ENCODE measurements at regions not wholly inside any gene's neighbourhood (a gene's known extent, or its start where the extent isn't known, plus 50 kb on each side); places are given as distances from the start of the nearest gene placed in this dataset.

DNA sequence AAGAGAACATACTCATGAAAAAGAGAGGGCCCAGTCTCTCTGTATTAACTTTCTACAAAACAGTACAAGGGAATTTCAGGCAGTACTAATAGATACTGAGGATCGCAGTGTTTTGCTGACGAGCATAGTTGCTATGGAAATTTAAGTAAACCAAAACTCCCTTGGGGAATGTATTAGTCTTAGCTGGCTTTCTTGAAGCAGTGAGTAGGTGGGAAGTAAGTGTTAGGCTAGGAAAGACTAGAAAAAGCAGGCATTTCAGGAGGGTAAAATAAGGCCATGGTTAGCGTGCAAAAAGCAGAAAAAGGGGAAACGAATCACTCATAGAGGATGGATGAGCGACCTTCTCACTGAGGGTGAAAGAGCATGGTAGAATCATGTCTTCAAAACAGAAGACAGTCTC is 84.3 kb upstream of the ACTBL2 start:
- Histone ChIP-seq H3K36me3 (replicated peaks in 1 of 2; ENCODE audit: insufficient read depth in 1 of 2, low read depth in 2 of 2) (no peaks in the 10 kb centered on the region), H3K4me3 (no peak overlapping the region), H3K27me3 (no peaks in the 10 kb centered on the region), H3K4me1 (no peaks in the 10 kb centered on the region), H3K27ac (no peak overlapping the region), H3K9me3 (no peaks in the 10 kb centered on the region)
- TF ChIP-seq, protein P1, sequence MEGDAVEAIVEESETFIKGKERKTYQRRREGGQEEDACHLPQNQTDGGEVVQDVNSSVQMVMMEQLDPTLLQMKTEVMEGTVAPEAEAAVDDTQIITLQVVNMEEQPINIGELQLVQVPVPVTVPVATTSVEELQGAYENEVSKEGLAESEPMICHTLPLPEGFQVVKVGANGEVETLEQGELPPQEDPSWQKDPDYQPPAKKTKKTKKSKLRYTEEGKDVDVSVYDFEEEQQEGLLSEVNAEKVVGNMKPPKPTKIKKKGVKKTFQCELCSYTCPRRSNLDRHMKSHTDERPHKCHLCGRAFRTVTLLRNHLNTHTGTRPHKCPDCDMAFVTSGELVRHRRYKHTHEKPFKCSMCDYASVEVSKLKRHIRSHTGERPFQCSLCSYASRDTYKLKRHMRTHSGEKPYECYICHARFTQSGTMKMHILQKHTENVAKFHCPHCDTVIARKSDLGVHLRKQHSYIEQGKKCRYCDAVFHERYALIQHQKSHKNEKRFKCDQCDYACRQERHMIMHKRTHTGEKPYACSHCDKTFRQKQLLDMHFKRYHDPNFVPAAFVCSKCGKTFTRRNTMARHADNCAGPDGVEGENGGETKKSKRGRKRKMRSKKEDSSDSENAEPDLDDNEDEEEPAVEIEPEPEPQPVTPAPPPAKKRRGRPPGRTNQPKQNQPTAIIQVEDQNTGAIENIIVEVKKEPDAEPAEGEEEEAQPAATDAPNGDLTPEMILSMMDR (IDR thresholded peaks at IDR 0.05) = no peak
- no peak for TF ChIP-seq POLR2A (IDR thresholded peaks at IDR 0.05)
- intact Hi-C loops (cut with DNase I) = no loop called here
- DNase-seq (no peak), ATAC-seq (peak; percentile 27)
- 82 to 90% methylated on average over 5 of the region's 5 CpGs for WGBS, 2 donors

GRCh38 chr5:57561231-57561842 is 78.7 kb upstream of the ACTBL2 start:
- intact Hi-C loops (cut with DNase I) = no loop called here
- DNase-seq = no peak
- 67 to 74% methylated on average over 3 of the region's 3 CpGs for WGBS, 2 donors

DNA sequence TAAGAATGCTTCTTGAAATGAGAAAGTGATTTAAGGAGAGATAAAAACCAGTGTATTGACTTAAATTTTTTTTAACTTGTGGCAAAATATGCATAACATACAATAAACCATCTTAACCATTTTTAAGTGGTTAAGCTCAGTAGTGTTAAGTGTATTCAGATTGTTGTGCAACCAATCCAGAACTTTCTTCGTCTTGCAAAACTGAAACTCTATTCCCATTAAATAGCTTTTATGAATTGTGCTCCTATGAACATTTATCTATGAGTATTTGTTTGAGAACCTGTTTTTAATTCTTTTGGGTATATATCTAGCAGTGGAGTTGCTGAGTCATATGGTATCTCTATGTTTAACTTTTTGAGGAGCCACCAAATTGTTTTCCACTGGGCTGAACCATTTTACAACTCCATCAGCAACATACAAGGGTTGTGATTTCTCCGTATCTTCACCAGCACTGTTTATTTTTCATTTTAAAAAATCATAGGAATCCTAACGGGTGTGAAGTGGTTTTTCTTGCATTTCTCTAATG is 76.6 kb upstream of the ACTBL2 start:
- intact Hi-C loops (cut with DNase I) = no loop called here
- Histone ChIP-seq H3K36me3 (replicated peaks in 1 of 2; ENCODE audit: insufficient read depth in 1 of 2, low read depth in 2 of 2) (no peaks in the 10 kb centered on the region), H3K4me1 (no peaks in the 10 kb centered on the region), H3K27me3 (no peaks in the 10 kb centered on the region), H3K9me3 (no peaks in the 10 kb centered on the region), H3K4me3 (no peak overlapping the region), H3K27ac (no peak overlapping the region)
- ATAC-seq (no peak), DNase-seq (no peak)
- TF ChIP-seq, protein P1 (IDR thresholded peaks at IDR 0.05) = no peak
- no peak for TF ChIP-seq POLR2A (IDR thresholded peaks at IDR 0.05)
- WGBS, 2 donors = 76 to 79% methylated on average over 3 of the region's 3 CpGs

More at GRCh38 chr5:57561231-57561842, 78.7 kb upstream of the ACTBL2 start:
- Histone ChIP-seq H3K4me1 (no peaks in the 10 kb centered on the region), H3K27ac (no peak overlapping the region), H3K4me3 (no peak overlapping the region), H3K36me3 (replicated peaks in 1 of 2; ENCODE audit: insufficient read depth in 1 of 2, low read depth in 2 of 2) (no peaks in the 10 kb centered on the region), H3K27me3 (no peaks in the 10 kb centered on the region), H3K9me3 (no peaks in the 10 kb centered on the region)
- TF ChIP-seq POLR2A (IDR thresholded peaks at IDR 0.05) = no peak
- TF ChIP-seq, protein P1 (IDR thresholded peaks at IDR 0.05) = no peak
- ATAC-seq = no peak

DNA sequence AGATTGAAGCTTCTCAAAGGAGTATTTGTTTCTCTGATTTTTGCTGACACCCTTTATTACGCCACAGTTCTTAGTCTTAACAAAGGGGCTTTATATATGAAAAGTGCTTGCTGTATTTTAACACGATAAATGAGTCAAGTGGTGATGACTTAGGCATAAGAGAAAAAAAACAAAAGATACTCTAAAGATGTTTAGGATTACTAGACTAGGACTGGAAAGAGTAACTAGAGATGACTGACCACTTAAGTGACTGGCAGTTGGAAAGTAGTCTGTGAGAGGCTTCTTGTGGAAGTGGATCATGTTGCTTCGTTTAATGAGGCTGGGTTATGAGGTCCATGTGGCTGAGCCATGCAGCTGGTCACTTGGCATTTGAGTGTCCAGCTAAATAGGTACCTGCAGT is 69.4 kb upstream of the ACTBL2 start:
- intact Hi-C loops (cut with DNase I) = no loop called here
- Histone ChIP-seq H3K27me3 (no peaks in the 10 kb centered on the region), H3K9me3 (no peaks in the 10 kb centered on the region), H3K36me3 (replicated peaks in 1 of 2; ENCODE audit: insufficient read depth in 1 of 2, low read depth in 2 of 2) (no peaks in the 10 kb centered on the region), H3K4me1 (no peaks in the 10 kb centered on the region), H3K27ac (no peak overlapping the region), H3K4me3 (no peak overlapping the region)
- TF ChIP-seq POLR2A (IDR thresholded peaks at IDR 0.05) = no peak
- TF ChIP-seq, protein P1 (IDR thresholded peaks at IDR 0.05) = no peak
- no peak for DNase-seq
- 70 to 74% methylated on average over 3 of the region's 3 CpGs for WGBS, 2 donors
- ATAC-seq = no peak

- DNase-seq (no peak), ATAC-seq (no peak)
- no peaks in the 10 kb centered on the region for H3K9me3 ChIP-seq
- no peaks in the 10 kb centered on the region for H3K27me3 ChIP-seq
- TF ChIP-seq POLR2A (IDR thresholded peaks at IDR 0.05) = no peak
- TF ChIP-seq, protein P1 (IDR thresholded peaks at IDR 0.05) = no peak
- no peaks in the 10 kb centered on the region for H3K4me1 ChIP-seq
- intact Hi-C loops (cut with DNase I) = no loop called here
- no peak overlapping the region for H3K4me3 ChIP-seq
- no peak overlapping the region for H3K27ac ChIP-seq
- no peaks in the 10 kb centered on the region for H3K36me3 ChIP-seq (replicated peaks in 1 of 2; ENCODE audit: insufficient read depth in 1 of 2, low read depth in 2 of 2)
- 73 to 81% methylated on average over 3 of the region's 3 CpGs for WGBS, 2 donors
These were observed 68.6 kb upstream of the ACTBL2 start for GRCh38 chr5:57551251-57551650.
